GM21529 (cell line): ENCODE measurements at regions not wholly inside any gene's neighbourhood (a gene's known extent, or its start where the extent isn't known, plus 50 kb on each side); places are given as distances from the start of the nearest gene placed in this dataset.
"Not testable (repeated sequence)": the region's sequence is repeated elsewhere in the genome, so short reads cannot be mapped to it uniquely, and the experiment has no call there.

ENCODE experiments used
- ATAC-seq: cut with Tn5 transposase; IDR thresholded peaks from one replicate; pipeline ENCODE4 v1.9.1; 2021; ENCODE audit not compliant: unreplicated experiment

GRCh38 chr11:38924644-38925043 lies 2326.6 kb upstream of the RAG2 start:
- ATAC-seq, result no peak

- ATAC-seq, result no peak
These were observed 2302.2 kb upstream of the RAG2 start for GRCh38 chr11:38900211-38900610.

GRCh38 chr11:38894201-38894600 lies 2296.2 kb upstream of the RAG2 start:
- not testable (repeated sequence) for ATAC-seq

GRCh38 chr11:38884145-38884865 lies 2286.3 kb upstream of the RAG2 start:
- ATAC-seq, result no peak

- ATAC-seq, result no peak
These were observed 2269.3 kb upstream of the RAG2 start for GRCh38 chr11:38867338-38867737.

GRCh38 chr11:38865922-38866321 lies 2267.9 kb upstream of the RAG2 start:
- no peak for ATAC-seq

- no peak for ATAC-seq
These were observed 2245.0 kb upstream of the RAG2 start for GRCh38 chr11:38842991-38843390.

GRCh38 chr11:38839071-38839470 lies 2241.0 kb upstream of the RAG2 start:
- ATAC-seq, result no peak

- no peak for ATAC-seq
These were observed 2237.9 kb upstream of the RAG2 start for GRCh38 chr11:38835966-38836365.

- ATAC-seq, result no peak
These were observed 2226.5 kb upstream of the RAG2 start for GRCh38 chr11:38824573-38824972.

- not testable (repeated sequence) for ATAC-seq
These were observed 2223.8 kb upstream of the RAG2 start for GRCh38 chr11:38821786-38822185.

GRCh38 chr11:38819981-38820380 lies 2221.9 kb upstream of the RAG2 start:
- ATAC-seq, result no peak

GRCh38 chr11:38818720-38819119 lies 2220.7 kb upstream of the RAG2 start:
- ATAC-seq, result no peak

- no peak for ATAC-seq
These were observed 2216.6 kb upstream of the RAG2 start for GRCh38 chr11:38814670-38815069.

- ATAC-seq, result no peak
These were observed 2211.5 kb upstream of the RAG2 start for GRCh38 chr11:38809521-38809920.

GRCh38 chr11:38796281-38796680 lies 2198.2 kb upstream of the RAG2 start:
- ATAC-seq, result no peak

- no peak for ATAC-seq
These were observed 2197.0 kb upstream of the RAG2 start for GRCh38 chr11:38795027-38795426.

GRCh38 chr11:38791346-38791961 lies 2193.4 kb upstream of the RAG2 start:
- peak; percentile 93 for ATAC-seq

GRCh38 chr11:38788561-38788960 lies 2190.5 kb upstream of the RAG2 start:
- no peak for ATAC-seq

- no peak for ATAC-seq
These were observed 2186.1 kb upstream of the RAG2 start for GRCh38 chr11:38784164-38784563.

- no peak for ATAC-seq
These were observed 2168.8 kb upstream of the RAG2 start for GRCh38 chr11:38766796-38767195.

GRCh38 chr11:38759394-38759793 lies 2161.4 kb upstream of the RAG2 start:
- ATAC-seq, result no peak

GRCh38 chr11:38756537-38756936 lies 2158.5 kb upstream of the RAG2 start:
- ATAC-seq, result no peak
